CD1c-positive myeloid dendritic cell (primary cell): ENCODE measurements at regions not wholly inside any gene's neighbourhood (a gene's known extent, or its start where the extent isn't known, plus 50 kb on each side); places are given as distances from the start of the nearest gene placed in this dataset.
"Not testable (repeated sequence)": the region's sequence is repeated elsewhere in the genome, so short reads cannot be mapped to it uniquely, and the experiment has no call there.

Experiments used
- DNase-seq: peaks from one replicate; pipeline ENCODE4 v3.0.0-alpha.2; 2016; ENCODE audit errors: extremely low spot score

DNA sequence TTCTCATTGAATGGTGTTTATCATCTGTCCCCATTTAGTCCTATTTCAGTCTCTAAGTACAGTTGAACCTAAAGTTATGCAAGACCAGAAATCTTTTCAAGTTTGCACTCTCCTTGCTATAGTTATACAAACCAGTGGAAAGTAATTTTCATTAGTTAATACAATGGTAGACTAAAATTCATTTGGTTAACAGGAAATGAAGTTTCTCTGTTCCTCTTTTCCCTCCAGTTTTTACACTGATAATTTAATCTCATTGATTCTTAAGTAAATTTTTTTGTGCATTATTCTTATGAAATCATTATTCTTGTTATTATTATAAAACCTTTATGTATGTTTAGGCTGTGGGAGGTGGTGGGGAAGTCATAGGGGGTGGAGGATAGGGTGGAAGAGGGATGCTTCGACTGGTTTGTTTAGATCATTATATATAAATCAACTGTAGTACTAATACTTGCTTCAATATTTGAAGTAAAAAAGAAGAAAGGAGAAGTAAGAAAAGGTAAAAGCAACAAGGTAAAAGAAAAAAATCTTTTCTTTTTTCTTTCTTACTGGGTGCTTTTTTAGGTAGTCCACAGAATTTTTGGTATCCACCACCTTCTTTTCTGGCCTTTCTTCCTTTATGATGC, 104.1 kb downstream of the GPR85 start:
- DNase-seq = no peak

DNA sequence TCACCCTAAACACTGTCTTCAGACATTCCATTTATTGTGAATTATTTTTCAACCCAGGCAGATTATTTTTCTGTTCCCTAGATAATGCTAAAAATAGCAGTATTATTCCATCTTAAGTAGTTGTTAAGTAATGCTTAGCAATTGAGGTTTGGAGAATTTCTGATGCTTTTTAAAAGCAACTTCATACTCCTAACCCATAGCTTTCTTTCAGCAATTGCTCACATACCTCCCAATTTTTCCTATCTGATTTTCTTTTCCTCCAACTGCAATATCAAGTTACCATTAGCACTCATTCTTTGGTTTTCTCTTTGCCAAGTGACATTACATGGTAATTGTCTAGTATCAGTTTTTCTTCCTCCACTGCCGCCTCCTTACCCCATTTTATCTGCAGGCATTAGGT, 104.7 kb downstream of the GPR85 start:
- no peak for DNase-seq

DNA sequence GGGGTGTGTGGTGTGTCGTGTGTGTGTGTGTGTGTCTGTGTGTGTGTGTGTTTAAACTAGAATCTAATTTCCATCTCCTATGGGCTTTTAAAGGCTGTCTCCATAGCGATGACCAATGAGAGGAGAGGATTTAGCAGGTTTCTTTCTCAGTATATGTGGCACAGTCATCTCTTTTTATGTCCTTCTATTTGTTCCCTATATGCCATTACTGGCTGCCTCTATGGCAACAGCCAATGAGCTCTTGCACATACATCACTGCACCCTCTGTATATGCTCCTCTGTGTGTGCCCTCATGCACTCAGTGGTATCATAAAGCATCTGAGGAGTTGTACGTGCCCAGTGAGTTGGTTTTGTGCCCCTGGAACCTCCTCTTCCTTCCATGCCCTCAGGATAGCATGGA, 107.6 kb downstream of the GPR85 start:
- DNase-seq = not testable (repeated sequence)

DNA sequence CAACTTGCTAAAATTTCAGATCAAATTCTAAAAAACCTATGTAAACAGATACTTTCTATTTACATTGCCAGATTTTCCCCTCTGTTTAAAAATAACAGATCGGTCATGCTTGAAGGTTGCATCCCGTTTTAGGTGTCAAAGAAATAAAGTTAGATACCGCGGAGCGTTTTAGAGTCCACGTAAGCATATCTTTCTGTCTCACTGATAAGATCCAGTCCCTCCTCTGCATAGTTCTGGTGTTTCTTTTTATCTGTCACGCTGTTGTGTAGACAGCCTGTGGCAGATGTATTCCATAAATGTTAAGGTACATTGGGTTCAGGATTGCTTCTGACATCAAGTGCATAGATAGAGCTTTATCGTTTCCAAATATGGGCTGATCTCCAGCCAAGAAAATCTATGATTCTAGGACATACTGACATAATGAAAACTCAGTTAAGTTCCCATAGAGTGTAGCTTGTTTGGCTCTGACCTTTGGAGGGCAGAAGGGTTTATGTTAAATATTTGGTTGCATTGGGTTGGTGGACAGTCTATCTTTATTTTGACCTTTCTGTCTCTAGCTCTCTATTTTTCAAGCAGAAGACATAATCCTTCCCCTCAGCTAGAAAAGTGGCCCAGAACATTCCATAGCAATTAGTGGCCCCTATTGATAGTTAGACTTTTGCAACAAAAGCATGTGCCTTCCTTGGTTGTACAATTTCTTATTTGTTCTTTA, 109.2 kb downstream of the GPR85 start:
- DNase-seq = not testable (repeated sequence)

DNA sequence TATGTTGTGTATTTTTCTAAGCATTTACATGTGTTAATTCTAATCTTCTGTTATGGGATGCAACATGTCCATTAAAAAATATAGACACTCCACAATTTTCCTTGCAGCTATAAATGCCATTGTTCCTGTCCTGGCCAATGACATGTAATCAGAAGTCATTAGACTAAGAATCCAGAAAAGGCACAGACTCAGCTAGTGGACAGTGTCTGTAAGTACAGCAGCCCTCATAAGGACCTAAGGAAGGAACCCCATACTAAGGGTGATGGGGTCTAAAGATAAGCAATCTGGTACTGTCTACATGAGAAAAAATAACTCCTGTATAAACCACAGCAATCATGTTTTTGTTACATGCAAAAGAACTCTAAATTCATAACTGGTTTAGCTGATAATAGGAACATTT, 115.9 kb downstream of the GPR85 start:
- no peak for DNase-seq

DNA sequence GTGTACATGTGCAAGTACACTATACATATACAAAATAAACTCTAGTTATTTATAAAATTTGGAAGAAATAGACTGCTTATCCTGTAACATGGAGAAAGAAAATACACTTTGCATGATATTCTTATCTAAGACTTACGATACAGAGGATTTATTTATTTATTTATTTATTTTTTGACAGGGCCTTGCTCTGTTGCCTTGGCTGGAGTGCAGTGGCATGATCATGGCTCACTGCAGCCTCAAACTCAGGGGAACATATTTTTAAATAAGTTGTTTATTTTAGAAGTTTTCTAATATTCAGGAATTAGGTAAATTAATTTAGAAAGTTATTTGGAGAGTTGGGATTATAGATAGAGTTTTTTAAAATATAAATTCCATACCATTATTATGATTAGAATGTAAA, 116.7 kb downstream of the GPR85 start:
- no peak for DNase-seq

DNA sequence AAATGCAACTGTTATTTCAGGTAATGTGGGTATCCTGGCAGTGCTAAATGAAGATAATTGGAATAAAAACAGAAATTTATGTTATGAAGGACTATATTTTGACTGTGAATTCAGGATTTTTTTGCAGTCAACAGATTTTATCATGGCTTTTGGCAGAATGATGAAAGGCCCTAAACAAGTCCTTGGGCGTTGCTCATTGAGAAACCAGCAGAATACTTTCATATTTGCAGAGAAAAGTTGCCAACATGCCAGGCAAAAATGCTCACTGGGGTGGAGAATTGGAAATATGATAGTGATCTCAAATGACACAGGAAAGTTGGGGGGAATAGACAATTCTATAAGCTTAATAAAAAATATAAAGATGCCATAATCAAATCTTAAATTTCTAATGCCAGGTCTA, 121.1 kb downstream of the GPR85 start:
- DNase-seq = no peak

DNA sequence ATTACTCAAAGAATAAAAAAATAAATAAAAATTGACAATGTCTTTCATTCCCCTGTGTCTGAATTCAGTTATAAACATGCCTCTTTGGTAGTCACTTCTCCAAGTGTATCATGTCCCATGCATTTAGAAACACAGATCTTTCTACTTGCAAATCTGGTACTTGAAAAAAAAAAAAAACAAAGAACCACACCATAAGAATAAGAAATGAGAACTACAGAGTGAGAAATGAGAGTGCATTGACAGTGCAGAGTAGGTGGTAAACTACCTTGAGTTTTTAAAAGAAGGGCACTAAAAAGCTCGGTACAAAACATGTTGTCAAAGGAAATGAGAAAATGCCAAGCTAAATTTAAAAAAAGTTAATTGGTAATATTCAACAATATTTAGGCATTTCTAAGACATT, 123.0 kb downstream of the GPR85 start:
- DNase-seq = no peak

DNA sequence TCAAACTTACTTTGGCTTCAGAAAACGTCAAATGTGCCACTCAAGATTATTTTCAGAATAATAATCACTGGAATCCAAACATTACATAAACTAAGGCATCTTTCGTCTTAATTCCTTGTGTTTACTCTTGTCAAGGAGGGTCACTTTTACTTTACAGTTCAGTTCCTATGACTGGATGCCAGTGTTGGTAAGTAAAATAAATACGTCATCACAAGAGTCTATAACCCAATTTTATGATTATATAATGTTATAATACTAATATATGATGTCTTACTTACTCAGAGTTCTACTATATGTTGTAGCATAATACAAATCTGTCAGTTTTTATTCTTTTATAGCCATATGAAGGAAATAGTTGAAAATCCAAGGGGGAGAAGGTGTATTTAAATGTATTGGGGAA, 123.8 kb downstream of the GPR85 start:
- DNase-seq = no peak

DNA sequence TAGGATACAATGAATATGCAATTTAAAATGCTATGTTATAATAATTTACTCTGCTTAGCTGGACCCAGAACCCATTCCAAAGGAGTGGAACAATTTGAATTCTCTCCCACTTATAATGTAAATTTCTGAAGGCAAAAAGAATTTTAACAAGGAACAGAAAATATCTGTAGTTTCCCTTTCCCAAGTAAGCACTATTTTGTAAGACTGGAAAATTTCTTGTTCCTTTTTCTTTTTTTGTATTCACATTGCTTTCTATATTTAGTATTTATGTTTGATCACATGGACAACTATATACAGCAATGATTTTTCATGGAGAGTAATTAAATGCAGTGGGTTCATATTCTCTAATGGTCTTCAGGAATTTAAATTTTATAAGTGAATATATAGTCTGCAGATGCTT, 127.4 kb downstream of the GPR85 start:
- DNase-seq = peak; percentile 67

DNA sequence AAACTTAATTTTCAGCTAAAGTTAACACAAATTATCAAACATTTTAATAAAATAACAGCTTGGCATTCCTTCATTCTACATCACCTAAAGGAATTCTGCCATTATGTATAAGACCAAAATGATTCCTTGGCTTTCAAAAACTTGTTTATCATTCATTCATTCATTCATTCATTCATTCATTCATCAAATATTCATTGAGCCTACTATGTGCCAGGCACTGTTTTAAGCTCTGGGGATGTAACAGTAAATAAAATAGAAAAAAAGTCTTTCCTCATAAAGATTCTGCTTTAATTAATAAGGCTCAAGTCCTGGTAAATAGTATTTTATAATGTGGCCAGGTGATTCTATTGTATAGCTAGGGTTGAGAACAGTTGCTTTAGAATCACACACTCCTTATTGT, 127.9 kb downstream of the GPR85 start:
- no peak for DNase-seq

DNA sequence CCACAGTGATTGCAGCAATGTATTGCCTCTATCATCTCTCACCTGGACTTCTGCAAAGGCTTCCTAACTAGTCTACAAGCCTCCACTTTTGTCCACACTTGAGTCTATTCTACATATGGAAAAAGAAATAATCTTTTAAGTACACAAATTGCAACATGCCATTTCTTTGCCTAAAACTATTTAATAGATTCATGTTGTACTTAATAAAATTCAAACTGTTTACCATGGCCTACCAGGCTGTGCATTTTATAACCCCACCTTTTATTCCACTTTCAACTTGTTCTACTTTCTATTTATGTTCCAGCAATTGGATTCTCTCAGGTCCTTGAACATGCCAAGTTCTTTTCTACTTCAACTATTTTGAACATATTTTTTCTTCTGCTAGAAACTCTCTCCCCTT, 128.7 kb downstream of the GPR85 start:
- no peak for DNase-seq

DNA sequence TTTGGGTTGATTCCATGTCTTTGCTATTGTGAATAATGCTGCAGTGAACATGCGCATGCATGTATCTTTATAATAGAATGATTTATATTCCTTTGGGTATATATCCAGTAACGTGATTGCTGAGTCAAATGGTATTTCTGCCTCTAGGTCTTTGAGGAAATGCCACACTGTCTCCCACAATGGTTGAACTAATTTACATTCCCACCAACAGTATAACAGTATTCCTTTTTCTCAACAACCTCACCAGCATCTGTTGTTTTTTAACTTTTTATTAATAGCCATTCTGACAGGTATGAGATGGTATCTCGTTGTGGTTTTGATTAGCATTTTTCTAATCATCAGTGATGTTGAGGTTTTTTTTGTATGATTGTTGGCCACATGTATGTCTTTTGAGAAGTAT, 133.6 kb downstream of the GPR85 start:
- not testable (repeated sequence) for DNase-seq

DNA sequence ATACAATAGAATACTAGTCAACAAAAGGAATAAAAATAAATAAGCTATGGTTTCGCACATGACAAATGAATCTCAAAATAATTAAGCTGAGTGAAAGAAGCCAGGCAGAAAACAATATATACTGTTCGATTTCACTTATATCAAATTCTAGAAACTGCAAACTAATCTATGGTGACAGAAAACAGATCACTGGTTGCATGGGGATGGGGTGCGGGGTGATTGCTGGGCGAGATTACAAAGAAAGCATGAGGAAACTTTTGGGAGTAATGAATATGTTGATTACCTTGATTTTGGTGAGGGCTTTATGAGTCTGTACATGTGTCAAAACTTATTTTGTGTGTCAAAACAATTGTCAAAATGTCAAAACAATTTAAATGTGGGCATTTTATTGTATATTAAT, 135.6 kb downstream of the GPR85 start:
- no peak for DNase-seq

DNA sequence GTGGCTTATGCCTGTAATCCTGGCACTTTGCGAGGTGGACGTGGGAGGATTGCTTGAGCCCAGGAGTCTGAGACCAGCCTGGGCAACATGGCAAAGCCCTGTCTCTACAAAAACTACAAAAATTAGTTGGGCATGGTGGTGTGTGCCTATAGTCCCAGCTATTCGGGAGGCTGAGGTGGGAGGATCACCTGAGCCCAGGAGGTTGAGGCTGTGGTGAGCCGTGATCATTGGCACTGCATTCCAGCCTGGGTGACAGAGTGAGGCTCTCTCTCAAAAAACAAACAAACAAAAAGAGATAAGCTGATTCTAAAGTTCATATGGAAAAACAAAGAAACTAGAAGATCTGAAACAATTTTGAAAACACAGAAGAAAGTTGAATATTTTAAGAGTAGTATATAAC, 136.9 kb downstream of the GPR85 start:
- not testable (repeated sequence) for DNase-seq

DNA sequence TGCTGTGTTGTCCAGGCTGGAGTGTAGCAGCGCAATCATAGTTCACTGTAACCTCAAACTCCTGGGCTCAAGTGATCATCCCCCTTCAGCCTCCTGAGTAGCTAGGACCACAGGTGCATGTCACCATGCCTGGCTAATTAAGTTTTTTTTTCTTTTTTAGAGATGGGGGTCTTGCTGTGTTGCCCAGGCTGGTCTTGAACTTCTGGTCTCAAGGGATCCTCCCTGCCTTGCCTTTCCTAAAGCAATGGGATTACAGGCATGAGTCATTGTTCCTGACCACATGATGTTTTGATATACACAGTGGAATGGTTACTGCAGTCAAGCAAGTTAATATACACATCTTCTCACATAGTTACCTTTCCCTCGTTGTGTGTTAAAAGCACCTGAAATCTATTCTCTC, 140.3 kb downstream of the GPR85 start:
- no peak for DNase-seq

DNA sequence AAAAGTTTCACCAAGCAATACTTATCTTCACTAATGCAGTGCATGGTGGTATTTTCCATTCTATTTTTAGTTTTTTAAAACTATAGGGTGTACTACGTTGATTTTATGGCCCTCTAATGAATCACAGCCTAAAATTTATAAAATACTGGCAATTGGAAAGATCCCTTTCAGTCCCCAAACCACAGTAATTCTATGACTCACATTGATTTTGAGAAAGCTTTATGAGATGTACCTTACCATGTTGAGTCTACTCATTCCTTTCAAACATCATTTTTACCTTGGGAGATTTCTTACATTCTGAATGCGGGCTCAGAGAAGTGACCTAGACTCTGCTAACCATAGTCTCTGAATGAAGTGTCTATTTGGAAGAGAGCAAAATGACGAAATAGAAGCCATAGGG, 141.6 kb downstream of the GPR85 start:
- DNase-seq = no peak

DNA sequence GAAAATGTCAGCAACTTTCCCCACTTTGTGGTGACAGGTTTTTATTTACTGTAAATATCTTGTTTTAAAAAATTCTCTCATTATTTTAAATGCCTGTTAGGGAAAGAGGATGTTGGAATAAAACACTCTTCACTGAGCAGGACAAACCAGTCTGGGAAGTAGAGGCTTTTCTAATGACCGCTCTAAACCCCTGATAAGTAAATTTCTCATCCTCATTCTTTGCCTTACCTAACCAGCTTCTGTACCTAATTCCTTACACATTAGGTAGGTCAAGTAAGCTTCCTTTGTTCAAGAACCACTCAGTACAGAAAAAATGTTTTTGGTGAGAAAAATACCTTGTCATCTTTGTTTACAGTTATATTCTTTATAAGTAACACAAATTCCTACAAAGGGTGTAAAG, 143.6 kb downstream of the GPR85 start:
- DNase-seq = no peak

DNA sequence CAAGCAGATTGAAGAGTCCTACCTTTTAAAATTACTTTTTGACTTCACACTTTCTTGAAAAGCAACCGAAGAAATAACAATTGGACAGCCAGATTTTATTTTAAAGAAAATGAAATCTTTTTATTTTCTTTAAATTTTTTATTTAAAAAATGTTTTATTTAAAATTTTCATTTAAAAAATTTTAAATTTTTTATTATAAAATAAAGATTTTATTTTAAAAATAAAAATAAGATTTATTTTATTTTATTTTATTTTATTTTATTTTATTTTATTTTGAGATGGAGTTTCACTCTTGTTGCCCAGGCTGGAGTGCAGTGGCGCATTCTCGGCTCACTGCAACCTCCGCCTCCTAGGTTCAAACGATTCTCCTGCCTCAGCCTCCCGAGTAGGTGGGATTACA, 144.5 kb downstream of the GPR85 start:
- DNase-seq = not testable (repeated sequence)

DNA sequence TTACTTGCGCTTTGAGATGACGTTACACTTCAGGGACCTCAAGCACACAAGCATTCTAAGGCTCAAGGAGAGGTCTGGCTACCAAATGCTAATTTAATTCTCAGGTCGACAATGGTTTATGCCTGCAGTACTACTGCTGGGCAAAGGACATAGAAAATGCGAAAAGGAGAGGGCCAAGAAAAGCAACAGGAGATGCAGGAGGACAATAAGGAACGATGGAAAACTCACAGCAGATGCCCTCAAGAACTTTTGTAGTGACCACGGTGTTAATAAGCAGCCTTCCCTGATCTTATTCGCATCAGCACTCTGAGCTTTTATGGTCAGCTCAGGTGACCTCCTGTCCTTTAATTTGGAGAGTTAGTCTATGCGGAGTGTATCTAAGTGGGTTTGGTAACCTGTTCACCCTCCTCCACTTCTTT, 146.3 kb downstream of the GPR85 start:
- no peak for DNase-seq

DNA sequence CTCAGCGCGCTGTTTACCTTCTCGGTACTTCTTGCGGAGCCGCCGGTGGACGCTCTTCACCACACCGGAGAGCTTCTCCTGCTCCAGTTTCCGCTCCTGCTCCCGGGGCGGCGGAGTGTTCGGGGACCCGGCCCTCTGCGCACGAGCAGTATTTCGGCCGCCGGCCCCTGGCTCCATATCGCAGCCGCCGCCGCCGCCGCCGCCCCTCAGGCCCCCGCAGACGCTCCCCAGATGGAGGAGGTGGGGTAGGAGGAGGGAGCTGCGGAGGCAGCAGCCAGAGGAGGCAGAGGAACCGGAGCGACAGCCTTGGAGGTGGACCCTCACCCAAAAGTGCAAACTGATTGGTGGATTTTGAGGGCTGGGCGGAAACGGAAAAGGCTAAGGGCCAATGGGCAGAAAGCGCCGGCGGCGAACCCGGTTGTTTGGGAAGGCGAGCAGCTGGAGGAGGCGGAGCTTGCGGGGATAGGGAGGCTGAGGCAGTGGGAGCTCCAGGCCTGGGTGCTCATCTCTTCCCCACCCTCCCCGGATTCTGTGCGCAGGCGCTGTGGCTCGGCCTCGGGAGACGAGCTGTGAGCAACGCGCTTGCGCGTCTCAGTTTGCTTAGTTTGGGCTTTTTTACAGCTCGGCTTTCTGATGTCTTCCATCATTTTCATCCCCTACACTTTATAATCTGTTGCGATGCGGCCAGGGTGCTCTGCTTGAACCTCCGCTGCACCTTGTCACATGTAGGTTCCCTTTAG, 146.9 kb downstream of the GPR85 start:
- peak; percentile 99 for DNase-seq

DNA sequence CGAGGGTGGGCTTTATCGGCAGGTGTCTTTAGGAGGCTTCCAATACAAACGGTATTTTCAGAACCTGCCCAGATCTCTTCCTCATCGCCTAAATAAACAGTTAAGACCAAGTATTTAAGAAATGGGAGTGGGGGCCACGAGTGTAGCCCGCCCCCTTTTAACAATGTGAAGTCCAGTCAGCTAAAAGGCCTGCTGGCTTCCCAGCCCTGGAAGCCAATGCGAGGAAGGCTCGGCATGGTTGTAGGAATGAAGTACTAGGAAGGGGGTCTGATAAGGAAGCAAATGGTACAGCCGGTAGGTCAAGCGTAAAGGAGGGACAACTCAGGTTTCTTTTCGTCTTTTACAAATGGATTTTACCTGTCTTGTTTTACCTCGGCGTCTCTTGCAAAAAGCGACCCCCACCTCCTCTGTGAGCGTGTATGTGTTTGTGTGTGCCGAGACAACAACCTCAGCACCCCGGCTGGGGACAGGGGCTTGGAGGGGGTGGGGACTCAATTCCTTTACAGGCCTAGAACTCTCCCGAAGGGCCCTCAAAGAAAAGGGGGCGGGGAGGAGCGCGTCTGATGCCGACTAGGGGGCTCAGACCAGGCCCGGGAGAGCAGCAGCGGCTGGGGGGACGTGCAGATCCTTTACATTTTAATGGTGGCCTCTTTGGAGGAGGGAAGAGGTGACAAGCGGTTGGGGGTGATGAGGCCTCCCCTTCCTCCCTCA, 147.6 kb downstream of the GPR85 start:
- peak; percentile 8 for DNase-seq
